Chondrocyte (in vitro differentiated cells): ENCODE measurements at regions not wholly inside any gene's neighbourhood (a gene's known extent, or its start where the extent isn't known, plus 50 kb on each side); places are given as distances from the start of the nearest gene placed in this dataset.

ENCODE experiments used
- DNase-seq: peaks from one replicate; pipeline ENCODE4 v3.0.0; 2021; ENCODE audit warnings: mixed read lengths, low spot score
- H3K27ac Mint-ChIP-seq: one replicate; pipeline ENCODE4 v1.8.0; 2021; ENCODE audit warnings: mild to moderate bottlenecking, moderate library complexity, mixed read lengths; ENCODE audit not compliant: unreplicated experiment
- H3K27me3 Mint-ChIP-seq: 2 replicates; pipeline ENCODE4 v1.8.0; 2021; ENCODE audit warnings: low read depth, mixed read lengths
- H3K36me3 Mint-ChIP-seq: 2 replicates; pipeline ENCODE4 v1.8.0; 2021; ENCODE audit warnings: low read depth, mixed read lengths
- H3K4me1 Mint-ChIP-seq: 2 replicates; pipeline ENCODE4 v1.8.0; 2021; ENCODE audit warnings: low read depth, mild to moderate bottlenecking, mixed read lengths
- H3K4me3 Mint-ChIP-seq: one replicate; pipeline ENCODE4 v1.8.0; 2021; ENCODE audit warnings: mild to moderate bottlenecking, moderate library complexity, mixed read lengths; ENCODE audit not compliant: unreplicated experiment
- H3K9me3 Mint-ChIP-seq: 2 replicates; pipeline ENCODE4 v1.8.0; 2021; ENCODE audit warnings: low read depth, mixed read lengths
- CTCF ChIP-seq: fragments of 200-600 bp; sonication (generic); IDR thresholded peaks from 2 replicates; pipeline ENCODE4 v1.5.0; 2021; ENCODE audit warnings: antibody characterized with exemption, mild to moderate bottlenecking, moderate library complexity

GRCh38 chrX:39527025-39527424, 570.7 kb downstream of the BCOR start:
- no peaks in the 10 kb centered on the region for H3K36me3 Mint-ChIP-seq
- peaks cover 2% of the 10 kb centered on the region for H3K27me3 Mint-ChIP-seq
- no peak overlapping the region for H3K4me3 Mint-ChIP-seq
- peak overlapping the region; percentile 9 for H3K27ac Mint-ChIP-seq
- H3K9me3 Mint-ChIP-seq = peaks cover 30% of the 10 kb centered on the region
- no peaks in the 10 kb centered on the region for H3K4me1 Mint-ChIP-seq
- no peak for DNase-seq
- no peak for TF ChIP-seq CTCF

DNA sequence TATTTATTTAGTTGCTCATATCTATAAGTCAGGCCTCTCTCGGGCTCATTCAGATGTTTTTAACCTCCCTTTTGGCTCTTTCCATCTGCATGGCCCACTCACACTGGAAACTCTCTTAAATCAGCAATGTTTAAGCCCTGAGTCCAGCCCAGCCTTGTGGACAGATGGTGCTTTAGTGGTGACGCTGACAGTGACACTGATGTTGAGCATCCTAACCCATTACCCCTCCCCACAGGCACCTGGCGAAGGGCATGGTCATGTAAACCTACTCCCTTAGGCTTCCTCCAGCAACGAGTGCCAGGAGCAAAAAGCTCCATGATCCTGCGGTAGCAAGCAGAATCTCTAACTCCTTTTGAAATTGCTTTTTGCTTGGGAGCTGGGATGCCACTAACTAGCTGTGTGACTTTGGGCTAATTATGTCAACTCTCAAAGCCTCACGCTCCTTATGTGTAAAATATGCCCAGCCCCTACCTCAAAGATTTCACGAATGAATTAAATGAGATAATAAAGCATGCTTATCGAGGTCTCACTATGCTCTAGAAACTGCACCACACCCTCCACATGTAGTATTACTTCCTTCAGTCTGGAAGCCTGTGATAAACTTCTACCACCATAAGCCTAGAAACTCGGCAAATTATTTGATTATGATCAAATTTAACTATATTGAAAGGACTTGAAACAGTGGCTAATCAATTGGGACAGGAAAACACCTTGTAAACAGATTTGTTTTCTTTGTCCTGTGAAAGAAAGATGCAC, 569.4 kb downstream of the BCOR start:
- no peak for TF ChIP-seq CTCF
- H3K4me1 Mint-ChIP-seq = no peaks in the 10 kb centered on the region
- H3K4me3 Mint-ChIP-seq = no peak overlapping the region
- H3K27me3 Mint-ChIP-seq = peaks cover 2% of the 10 kb centered on the region
- no peak overlapping the region for H3K27ac Mint-ChIP-seq
- no peak for DNase-seq
- peaks cover 29% of the 10 kb centered on the region for H3K9me3 Mint-ChIP-seq
- H3K36me3 Mint-ChIP-seq = no peaks in the 10 kb centered on the region

GRCh38 chrX:39532761-39533160, 565.0 kb downstream of the BCOR start:
- peaks cover 22% of the 10 kb centered on the region for H3K27me3 Mint-ChIP-seq
- no peaks in the 10 kb centered on the region for H3K36me3 Mint-ChIP-seq
- no peak for TF ChIP-seq CTCF
- no peak overlapping the region for H3K4me3 Mint-ChIP-seq
- H3K4me1 Mint-ChIP-seq = no peaks in the 10 kb centered on the region
- no peak for DNase-seq
- H3K27ac Mint-ChIP-seq = no peak overlapping the region
- peaks cover 17% of the 10 kb centered on the region for H3K9me3 Mint-ChIP-seq

DNA sequence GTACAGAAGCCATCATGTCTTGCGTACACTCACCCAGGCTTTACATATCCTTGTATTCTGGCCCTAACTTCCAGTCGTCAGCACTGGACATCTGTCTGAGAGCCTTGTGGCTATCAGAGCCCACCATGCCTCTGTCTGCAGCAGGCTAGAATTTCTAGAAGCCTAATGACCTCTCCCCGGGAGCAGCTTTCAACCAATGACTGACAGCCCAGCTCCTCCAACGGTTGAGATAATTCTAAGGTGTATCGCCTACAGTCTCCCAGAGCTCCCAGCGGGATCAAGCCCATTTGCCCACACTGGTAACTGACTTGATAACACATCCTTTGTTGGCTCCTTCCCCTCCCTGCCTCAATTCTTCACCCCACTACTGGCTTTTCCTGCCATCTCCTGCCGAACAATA, 562.8 kb downstream of the BCOR start:
- Mint-ChIP-seq H3K27ac (no peak overlapping the region), H3K4me1 (no peaks in the 10 kb centered on the region), H3K27me3 (peaks cover 23% of the 10 kb centered on the region), H3K36me3 (no peaks in the 10 kb centered on the region), H3K4me3 (no peak overlapping the region), H3K9me3 (peaks cover 17% of the 10 kb centered on the region)
- no peak for DNase-seq
- no peak for TF ChIP-seq CTCF

DNA sequence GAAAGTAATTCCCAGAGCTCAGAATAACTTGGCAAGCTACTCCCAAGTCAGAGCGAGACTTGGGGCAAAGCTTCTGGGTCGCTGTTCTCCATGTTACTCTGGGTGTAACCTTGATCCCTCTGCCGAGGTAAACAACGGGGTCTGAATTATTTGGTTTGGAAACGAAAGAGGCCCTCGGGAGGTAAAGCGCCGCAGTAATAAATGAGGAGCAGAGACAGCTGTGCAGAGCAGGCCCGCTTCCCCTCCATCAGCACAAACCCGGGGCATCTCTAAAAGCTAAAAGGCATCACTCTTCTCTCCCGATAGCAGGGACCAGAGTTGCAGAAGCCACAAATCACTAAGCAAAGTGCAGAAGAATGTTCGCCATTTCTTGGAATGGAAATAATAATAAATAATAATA, 561.5 kb downstream of the BCOR start:
- TF ChIP-seq CTCF = no peak
- Mint-ChIP-seq H3K4me3 (no peak overlapping the region), H3K27me3 (peaks cover 26% of the 10 kb centered on the region), H3K27ac (no peak overlapping the region), H3K36me3 (no peaks in the 10 kb centered on the region), H3K4me1 (no peaks in the 10 kb centered on the region), H3K9me3 (peaks cover 17% of the 10 kb centered on the region)
- no peak for DNase-seq
